HG03159 (cell line): ENCODE measurements at regions not wholly inside any gene's neighbourhood (a gene's known extent, or its start where the extent isn't known, plus 50 kb on each side); places are given as distances from the start of the nearest gene placed in this dataset.

Source experiments
- ATAC-seq: cut with Tn5 transposase; IDR thresholded peaks from one replicate; pipeline ENCODE4 v1.9.1; 2021; ENCODE audit warnings: mild to moderate bottlenecking, moderate library complexity; ENCODE audit not compliant: unreplicated experiment

- ATAC-seq = no peak
Measured at GRCh38 chr1:204736836-204737235, 51.3 kb upstream of the LRRN2 start.

- no peak for ATAC-seq
Measured at GRCh38 chr1:204738506-204738905, 53.0 kb upstream of the LRRN2 start.

- no peak for ATAC-seq
Measured at GRCh38 chr1:204740354-204740753, 54.8 kb upstream of the LRRN2 start.

GRCh38 chr1:204741440-204741839 lies 55.9 kb upstream of the LRRN2 start:
- ATAC-seq = no peak

GRCh38 chr1:204742676-204743251 lies 57.2 kb upstream of the LRRN2 start:
- no peak for ATAC-seq

GRCh38 chr1:204744107-204744779 lies 58.7 kb upstream of the LRRN2 start:
- ATAC-seq = no peak

GRCh38 chr1:204746838-204747442 lies 61.4 kb upstream of the LRRN2 start:
- ATAC-seq = no peak

GRCh38 chr1:204751480-204751879 lies 65.9 kb upstream of the LRRN2 start:
- no peak for ATAC-seq

- ATAC-seq = no peak
Measured at GRCh38 chr1:204751883-204752687, 66.5 kb upstream of the LRRN2 start.

GRCh38 chr1:204752688-204753040 lies 67.1 kb upstream of the LRRN2 start:
- no peak for ATAC-seq

- no peak for ATAC-seq
Measured at GRCh38 chr1:204754821-204755220, 69.3 kb upstream of the LRRN2 start.

GRCh38 chr1:204756349-204756748 lies 70.8 kb upstream of the LRRN2 start:
- ATAC-seq = no peak

GRCh38 chr1:204756811-204757210 lies 71.3 kb upstream of the LRRN2 start:
- no peak for ATAC-seq

GRCh38 chr1:204758601-204759000 lies 73.1 kb upstream of the LRRN2 start:
- no peak for ATAC-seq

- no peak for ATAC-seq
Measured at GRCh38 chr1:204760350-204760749, 74.8 kb upstream of the LRRN2 start.

GRCh38 chr1:204760757-204761156 lies 75.2 kb upstream of the LRRN2 start:
- ATAC-seq = no peak

- no peak for ATAC-seq
Measured at GRCh38 chr1:204763773-204764427, 78.4 kb upstream of the LRRN2 start.

- no peak for ATAC-seq
Measured at GRCh38 chr1:204769997-204770396, 84.5 kb upstream of the LRRN2 start.

- no peak for ATAC-seq
Measured at GRCh38 chr1:204771358-204771757, 85.8 kb upstream of the LRRN2 start.

GRCh38 chr1:204773246-204773645 lies 87.7 kb upstream of the LRRN2 start:
- ATAC-seq = no peak

- no peak for ATAC-seq
Measured at GRCh38 chr1:204775546-204775945, 90.0 kb upstream of the LRRN2 start.
